Stimulated activated CD8-positive, alpha-beta memory T cell treated with anti-CD3 and anti-CD28 coated beads, Interleukin-4, amount 100 ng/mL, for 1 hour (primary cell): ENCODE measurements at regions not wholly inside any gene's neighbourhood (a gene's known extent, or its start where the extent isn't known, plus 50 kb on each side); places are given as distances from the start of the nearest gene placed in this dataset.

Experiments
- DNase-seq, 2 donors: peaks; one replicate each; pipeline ENCODE4 v3.0.0-alpha.2; 2020; ENCODE audit warnings: low read depth in 2 of 2, low spot score in 1 of 2

- DNase-seq = no peak
Measured at GRCh38 chr11:110011595-110011994, 81.6 kb upstream of the ZC3H12C start.

- no peak for DNase-seq
Measured at GRCh38 chr11:110015695-110016094, 77.5 kb upstream of the ZC3H12C start.

DNA sequence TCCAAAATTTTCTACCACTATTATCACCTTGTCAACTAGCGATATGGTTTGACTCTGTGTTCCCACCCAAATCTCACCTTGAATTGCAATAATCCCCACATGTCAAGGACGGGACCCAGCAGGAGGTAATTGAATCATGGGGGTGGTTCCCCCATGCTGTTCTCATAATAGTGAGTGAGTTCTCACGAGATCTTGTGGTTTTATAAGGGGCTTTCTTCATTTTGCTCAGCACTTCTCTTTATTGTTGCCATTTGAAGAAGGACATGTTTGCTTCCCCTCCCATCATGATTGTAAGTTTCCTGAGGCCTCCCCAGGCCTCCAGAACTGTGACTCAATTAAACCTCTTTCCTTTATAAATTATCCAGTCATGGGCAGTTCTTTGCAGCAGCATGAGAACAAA lies 73.5 kb upstream of the ZC3H12C start:
- no peak for DNase-seq

- no peak for DNase-seq
Measured at GRCh38 chr11:110022548-110022947, 70.6 kb upstream of the ZC3H12C start.

GRCh38 chr11:110023711-110024110 lies 69.5 kb upstream of the ZC3H12C start:
- no peak for DNase-seq

DNA sequence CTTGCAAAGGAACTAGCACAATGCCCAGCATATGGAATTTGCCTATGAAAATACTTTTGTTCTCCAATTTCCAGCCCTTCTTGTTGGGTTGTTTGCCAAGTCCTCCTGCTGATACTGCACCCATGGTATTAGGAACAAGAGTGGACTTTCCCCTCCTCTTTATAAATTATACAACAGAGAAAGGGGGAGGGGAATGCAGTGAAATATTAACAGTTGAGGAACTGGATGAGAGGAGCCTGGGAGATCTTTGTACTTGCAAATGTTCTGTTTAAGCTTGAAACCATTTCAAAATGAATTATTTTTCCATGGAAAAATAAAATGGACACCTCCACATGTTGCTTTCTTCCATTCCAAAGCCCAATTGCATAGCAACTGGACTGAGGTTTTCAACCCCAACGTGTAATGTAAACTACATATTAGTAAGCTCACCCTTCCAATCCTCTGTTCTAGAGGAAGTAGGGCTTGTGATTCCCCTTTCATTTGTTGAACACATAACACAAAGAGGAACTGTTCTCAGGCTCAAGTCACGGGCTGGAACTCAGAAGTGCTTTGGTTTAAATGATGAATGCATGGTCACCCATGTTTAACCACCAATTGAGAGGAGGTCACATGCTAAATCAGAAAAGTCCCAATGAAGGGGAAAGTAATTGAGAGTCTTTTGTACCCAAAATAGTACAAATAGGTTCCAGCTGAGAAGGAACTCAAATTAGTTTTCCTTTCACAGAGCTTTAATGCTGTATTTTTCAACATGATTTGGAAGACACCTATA lies 66.2 kb upstream of the ZC3H12C start:
- DNase-seq = no peak

GRCh38 chr11:110027627-110028371 lies 65.4 kb upstream of the ZC3H12C start:
- DNase-seq = no peak

DNA sequence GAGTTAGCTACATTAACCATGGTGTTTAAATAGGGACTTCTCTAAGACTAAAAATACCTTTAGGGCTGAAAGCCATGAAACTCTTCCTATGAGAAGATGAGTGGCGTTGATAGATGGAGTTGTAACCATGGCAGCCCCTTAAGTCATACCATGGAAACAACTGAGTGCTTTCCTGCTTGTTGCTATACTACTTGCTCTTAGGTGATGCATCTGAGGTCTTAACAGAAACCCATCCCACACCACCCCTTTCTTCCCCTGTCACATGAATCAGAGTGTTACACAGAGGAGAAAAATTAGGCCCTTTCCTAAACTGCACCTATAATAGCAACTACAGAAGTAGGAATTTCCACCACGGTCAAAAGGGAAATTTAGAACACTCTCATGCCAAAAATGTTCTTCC lies 64.3 kb upstream of the ZC3H12C start:
- no peak for DNase-seq

DNA sequence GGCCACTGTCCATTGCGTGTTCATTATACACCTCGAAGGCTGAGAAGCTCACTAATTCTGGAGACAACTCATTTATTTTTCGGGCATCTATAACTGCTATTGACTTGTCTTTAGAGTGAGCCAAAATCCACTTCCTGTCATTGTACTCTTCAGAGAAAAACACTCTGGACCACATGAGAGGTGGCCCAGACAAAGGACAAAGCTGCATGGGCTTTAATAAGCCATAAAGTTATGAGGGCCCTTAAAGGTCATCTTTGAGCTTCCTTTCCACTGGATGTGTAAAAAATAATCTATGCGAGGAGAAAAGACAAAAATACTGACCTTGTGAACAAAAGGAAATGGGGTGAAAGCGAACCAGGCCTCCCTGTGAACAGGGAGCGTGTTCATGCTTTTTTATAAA lies 63.5 kb upstream of the ZC3H12C start:
- DNase-seq = no peak

DNA sequence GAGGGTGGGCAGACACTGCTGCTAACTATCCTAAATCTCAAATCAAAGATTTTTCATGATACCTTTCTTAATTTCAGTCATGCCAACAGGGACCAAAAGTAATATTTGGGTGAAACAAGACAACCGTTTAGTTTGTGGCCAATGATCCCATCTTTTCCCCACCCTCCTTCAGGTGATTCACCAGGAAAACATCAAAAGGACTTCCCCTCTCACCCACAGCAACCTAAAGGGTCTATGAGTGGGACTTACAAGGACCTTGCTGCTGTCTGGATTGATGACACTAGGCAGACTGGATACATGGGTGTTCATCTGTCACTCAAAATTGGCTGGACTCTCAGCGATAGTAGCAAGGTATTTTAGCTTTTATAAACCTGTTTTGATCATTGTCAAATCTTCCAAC lies 62.0 kb upstream of the ZC3H12C start:
- DNase-seq = no peak

DNA sequence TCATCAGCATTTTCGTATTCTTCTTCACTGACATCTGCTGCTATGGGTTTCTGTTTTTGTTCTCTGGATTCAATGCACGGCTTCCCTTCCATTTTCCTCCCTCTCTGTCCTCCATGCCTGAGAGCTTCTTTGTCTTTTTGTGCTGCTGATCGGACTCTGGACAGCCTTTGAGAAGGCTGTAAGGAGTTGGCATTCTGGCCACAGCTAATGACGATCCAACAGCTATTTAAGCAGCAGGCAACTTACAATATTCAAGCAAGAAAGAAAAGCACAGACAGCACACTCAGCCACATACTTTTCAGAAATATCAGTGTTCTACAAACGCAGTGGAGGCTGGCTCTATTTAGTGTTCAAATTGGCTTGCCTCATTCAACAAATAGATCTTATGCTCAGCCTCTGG lies 60.9 kb upstream of the ZC3H12C start:
- no peak for DNase-seq

GRCh38 chr11:110032957-110033570 lies 60.1 kb upstream of the ZC3H12C start:
- no peak for DNase-seq

GRCh38 chr11:110034806-110035205 lies 58.4 kb upstream of the ZC3H12C start:
- DNase-seq = no peak

DNA sequence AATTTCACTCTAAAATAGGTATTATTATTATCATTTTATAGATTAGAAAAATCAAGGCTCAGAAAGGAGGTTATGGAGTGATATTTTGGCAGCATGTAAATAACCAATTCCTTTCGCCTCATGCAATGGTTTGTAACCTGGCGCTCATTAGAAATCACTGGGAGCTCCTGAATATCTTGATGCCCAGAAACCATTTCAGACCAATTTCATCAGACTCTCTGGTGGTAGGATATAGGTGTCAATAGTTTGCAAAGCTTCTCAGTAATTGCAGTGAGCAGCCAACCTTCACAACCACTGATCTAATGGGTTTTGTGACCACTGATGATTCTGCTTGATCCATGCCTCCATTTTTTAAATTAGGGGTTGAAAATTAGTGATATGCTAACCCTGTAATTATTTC lies 57.8 kb upstream of the ZC3H12C start:
- no peak for DNase-seq

DNA sequence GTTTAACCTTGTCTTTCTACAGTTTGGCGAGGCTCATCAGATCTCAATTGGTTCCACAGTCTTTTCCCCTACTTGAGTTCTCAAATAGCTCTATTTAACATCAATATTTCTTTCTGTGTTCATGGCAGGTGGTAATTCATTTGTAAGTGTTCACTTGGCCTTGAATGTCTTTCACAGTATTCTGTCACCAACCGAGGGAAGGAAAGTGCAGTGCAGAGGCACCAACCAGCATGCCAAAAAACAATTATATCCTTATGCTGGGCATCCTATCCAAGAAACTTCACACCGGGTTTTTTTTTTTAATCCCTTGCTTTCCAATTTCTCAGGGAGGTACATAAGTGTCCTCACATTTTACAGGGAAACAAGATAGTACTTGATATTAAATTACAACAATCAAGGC lies 55.0 kb upstream of the ZC3H12C start:
- no peak for DNase-seq
